ENCODE measurements at regions not wholly inside any gene's neighbourhood (a gene's known extent, or its start where the extent isn't known, plus 50 kb on each side); places are given as distances from the start of the nearest gene placed in this dataset.

- TF ChIP-seq, protein P1, sequence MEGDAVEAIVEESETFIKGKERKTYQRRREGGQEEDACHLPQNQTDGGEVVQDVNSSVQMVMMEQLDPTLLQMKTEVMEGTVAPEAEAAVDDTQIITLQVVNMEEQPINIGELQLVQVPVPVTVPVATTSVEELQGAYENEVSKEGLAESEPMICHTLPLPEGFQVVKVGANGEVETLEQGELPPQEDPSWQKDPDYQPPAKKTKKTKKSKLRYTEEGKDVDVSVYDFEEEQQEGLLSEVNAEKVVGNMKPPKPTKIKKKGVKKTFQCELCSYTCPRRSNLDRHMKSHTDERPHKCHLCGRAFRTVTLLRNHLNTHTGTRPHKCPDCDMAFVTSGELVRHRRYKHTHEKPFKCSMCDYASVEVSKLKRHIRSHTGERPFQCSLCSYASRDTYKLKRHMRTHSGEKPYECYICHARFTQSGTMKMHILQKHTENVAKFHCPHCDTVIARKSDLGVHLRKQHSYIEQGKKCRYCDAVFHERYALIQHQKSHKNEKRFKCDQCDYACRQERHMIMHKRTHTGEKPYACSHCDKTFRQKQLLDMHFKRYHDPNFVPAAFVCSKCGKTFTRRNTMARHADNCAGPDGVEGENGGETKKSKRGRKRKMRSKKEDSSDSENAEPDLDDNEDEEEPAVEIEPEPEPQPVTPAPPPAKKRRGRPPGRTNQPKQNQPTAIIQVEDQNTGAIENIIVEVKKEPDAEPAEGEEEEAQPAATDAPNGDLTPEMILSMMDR (IDR thresholded peaks at IDR 0.05 in 8 of 11, conservative IDR thresholded peaks at IDR 0.05 in 3 of 11): no peak
- TF ChIP-seq POLR2A (IDR thresholded peaks at IDR 0.05): no peak
- no peak for TF ChIP-seq POLR2AphosphoS5 (IDR thresholded peaks at IDR 0.05)
These were observed 118.0 kb upstream of the PAXBP1 start for GRCh38 chr21:32889596-32889995.

Measured in spleen (tissue), 7 donors.